NCI-H510A (cell line): ENCODE measurements at regions not wholly inside any gene's neighbourhood (a gene's known extent, or its start where the extent isn't known, plus 50 kb on each side); places are given as distances from the start of the nearest gene placed in this dataset.

Experiments used
- DNase-seq: peaks from one replicate; lab custom pipeline; 2025; lab: John Stamatoyannopoulos, UW

GRCh38 chr18:21162786-21163185 lies 51.2 kb upstream of the ROCK1 start:
- no peak for DNase-seq

GRCh38 chr18:21163647-21164547 lies 52.3 kb upstream of the ROCK1 start:
- no peak for DNase-seq

DNA sequence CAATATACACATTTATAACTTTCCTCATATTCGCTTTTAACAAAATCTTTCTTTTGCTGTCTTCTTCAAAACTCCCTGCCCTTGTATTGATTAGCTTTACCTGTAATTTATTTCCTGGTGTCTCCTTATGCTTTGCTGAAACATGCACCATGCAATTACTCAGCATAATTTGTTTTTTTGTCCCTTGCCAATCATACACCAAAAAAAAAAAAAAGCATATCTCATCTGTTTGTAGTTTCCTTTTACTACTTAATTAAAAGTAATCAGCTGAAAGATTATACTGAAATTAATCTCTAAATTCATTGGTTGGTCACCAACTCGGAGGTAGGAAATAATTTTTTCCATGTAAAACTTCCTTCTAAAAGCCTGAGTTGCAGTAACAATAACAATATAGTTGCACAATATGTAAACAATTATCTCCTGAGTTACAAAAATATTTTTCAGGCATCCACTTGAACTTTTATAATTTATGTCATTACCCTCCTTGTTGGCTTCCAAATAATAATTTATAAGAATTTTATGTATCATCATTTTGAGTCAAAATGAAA lies 53.0 kb upstream of the ROCK1 start:
- no peak for DNase-seq

GRCh38 chr18:21167641-21168377 lies 56.2 kb upstream of the ROCK1 start:
- DNase-seq = peak; percentile 20

DNA sequence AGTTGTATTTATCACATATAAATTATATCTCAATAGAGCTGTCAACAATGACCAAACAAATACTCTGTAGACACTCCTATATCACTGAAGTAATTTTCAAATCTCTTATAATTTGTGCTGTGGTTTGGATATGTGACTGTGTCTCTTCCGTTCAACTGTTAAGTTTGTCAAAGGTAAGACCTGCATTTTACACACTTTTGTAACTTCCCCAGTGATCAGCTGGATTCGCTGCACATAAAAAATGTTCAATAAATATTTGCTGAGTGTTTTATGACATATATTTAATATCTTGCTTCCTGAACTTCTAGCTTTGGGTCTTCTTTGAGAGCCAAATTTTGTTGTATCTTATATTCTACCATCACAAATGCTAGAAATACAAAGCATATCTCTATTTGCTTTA lies 57.3 kb upstream of the ROCK1 start:
- no peak for DNase-seq

GRCh38 chr18:21177822-21178221 lies 64.2 kb upstream of the GREB1L start:
- no peak for DNase-seq

DNA sequence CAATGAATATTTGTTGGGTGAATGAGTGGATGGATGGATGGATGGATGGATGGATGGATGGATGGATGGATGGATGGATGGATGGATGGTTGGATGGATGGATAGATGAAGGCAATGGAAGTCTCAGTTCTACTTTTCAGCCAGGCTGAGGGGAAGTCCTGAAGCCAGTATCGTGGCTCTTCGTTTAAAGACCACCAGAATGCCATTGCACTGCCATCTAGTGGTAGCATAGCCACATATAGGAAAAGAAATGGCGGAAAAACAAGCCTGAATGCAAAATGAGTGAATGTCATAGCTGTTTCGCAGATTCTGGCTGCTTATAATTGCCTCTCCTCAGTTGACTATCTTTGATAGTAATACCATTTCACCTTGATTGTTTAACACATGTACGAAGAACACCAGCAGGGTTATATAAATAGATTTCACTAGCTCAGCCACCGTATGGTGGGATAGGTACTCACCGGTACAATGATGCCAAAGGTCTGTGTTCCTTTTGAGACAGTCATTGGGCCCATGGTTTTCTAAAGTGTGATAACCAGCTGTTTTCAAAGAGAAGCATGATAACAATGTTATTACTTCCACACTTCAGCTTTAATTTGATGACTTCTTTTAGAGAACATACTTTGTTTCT lies 62.3 kb upstream of the GREB1L start:
- no peak for DNase-seq

- DNase-seq = no peak
Observed at GRCh38 chr18:21180588-21180987, 61.4 kb upstream of the GREB1L start.

DNA sequence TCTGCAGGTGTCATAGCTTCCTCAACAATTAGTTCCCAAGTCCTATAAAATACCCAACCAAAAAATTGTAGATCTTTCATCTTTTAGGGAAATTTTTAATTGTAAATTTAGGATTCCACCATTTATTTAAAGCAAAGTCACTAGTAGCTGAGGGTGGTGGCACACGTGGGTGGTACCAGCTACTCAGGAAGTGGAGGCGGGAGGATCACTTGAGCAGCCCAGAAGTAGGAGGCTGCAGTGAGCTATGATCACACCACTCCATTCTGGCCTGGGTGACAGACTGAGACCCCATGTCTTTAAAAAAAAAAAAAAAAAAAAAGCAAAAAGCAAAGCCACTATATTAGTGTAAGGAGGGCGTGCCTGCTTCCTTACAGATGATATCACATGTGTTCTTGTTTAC lies 60.3 kb upstream of the GREB1L start:
- DNase-seq = no peak

DNA sequence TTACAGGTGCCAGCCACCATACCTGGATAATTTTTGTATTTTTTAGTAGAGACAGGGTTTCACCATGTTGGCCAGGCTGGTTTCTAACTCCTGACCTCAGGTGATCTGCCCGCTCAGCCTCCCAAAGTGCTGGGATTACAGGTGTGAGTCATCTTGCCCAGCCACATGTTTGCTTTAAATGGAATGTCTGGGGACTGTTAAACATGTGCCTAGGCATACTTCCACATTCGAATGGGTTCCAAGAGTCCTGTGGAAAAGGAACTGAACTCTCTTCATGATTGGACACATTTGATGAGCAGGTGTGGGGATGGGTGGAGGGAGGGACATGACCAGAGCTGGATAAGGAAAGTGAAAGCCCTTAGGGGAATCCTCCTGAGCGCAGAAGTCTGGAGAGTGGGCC lies 58.4 kb upstream of the GREB1L start:
- no peak for DNase-seq

- DNase-seq = no peak
Observed at GRCh38 chr18:21184396-21184996, 57.5 kb upstream of the GREB1L start.

GRCh38 chr18:21187886-21188285 lies 54.1 kb upstream of the GREB1L start:
- no peak for DNase-seq

DNA sequence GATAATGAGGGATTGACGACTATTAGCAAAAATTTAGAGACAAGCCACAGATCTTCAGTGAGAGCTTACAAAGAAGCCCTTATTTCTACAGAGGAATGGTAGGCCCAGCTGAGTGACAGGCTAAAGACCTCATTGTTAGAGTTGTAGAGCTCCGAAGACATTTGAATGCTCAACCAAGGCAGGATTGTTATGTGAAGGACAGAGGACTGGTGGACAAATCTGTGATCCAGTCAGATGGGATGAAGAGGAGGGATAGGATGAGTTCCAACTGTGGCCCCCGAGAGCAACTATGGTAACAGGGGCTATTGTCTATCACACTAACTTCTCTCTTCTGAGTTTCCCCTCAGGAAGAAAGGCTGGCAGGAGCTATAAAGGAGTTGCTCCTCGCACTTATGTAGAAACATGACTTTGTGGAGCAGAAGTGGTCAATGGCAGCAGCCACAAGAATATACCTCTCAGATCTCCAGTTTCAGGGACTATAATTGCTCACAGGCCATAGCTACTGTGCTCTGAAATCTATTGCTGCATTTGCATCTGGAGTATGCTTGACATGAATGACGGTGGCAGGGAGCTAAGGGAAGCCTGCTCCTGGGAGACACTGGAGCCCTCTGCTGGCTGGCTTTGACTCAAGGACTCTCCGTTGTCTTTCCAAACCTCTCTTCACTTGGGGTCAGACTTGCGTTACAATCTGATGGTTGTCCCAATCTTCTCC lies 50.3 kb upstream of the GREB1L start:
- DNase-seq = no peak
